Mesenteric fat pad (tissue), 1 donor: ENCODE measurements at regions not wholly inside any gene's neighbourhood (a gene's known extent, or its start where the extent isn't known, plus 50 kb on each side); places are given as distances from the start of the nearest gene placed in this dataset.
"Not testable (repeated sequence)": the region's sequence is repeated elsewhere in the genome, so short reads cannot be mapped to it uniquely, and the experiment has no call there.

Experiments used
- DNase-seq: peaks from one replicate; pipeline ENCODE4 v3.0.0-alpha.2; 2020; ENCODE audit warnings: low spot score
- donor health status: DM: yes; HTN: yes; CAD: no.

DNA sequence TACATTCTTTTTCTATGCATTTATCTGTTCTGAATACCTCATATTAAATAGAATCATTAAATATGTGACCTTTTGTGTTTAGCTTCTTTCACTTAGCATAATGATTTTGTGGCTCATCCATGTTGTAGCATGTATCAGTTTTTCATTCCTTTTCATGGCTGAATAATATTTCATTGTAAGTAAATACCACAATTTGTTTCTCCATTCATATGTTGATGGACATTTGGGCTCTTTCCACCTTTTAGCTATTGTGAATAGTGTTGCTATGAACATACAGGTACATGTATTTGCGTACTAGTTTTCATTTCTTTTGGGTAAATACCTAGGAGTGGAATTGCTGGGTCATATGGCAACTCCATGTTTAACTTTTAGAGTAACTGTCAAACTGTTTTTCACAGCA is 85.1 kb downstream of the GNL3L start:
- DNase-seq = no peak

GRCh38 chrX:54633641-54634040 is 103.6 kb downstream of the GNL3L start:
- no peak for DNase-seq

GRCh38 chrX:54639018-54639345 is 109.0 kb downstream of the GNL3L start:
- no peak for DNase-seq

- DNase-seq = peak; percentile 93
These were observed 109.5 kb downstream of the GNL3L start for GRCh38 chrX:54639346-54640102.

DNA sequence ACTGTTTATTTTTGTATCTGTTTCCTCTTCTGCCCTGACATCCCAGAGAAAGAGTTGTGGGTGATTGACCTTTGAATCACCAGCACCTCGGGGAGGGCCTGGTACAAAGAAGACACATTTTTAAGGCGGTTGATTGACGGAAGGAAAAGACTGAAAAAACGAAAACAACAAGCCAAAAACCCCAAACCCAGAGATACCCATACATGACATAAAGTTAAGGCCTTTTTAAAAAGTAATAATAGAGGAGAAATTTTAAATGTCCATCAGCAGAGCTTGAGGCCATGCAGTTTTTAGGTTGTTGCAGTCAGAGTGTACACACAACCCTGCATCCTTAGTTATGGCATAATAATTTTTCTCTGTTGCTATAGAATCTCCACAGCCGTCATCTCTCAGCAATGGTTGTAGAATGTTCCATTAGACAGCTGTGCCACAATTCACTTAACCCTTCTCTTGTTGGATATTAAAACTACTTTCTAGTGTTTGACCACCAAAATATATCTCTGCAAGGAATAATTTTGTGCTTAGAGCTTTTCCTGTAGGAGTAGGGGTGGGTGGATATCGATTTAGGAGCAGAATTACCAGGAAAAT is 110.2 kb downstream of the GNL3L start:
- no peak for DNase-seq

- DNase-seq = no peak
These were observed 110.7 kb downstream of the GNL3L start for GRCh38 chrX:54640736-54641135.

DNA sequence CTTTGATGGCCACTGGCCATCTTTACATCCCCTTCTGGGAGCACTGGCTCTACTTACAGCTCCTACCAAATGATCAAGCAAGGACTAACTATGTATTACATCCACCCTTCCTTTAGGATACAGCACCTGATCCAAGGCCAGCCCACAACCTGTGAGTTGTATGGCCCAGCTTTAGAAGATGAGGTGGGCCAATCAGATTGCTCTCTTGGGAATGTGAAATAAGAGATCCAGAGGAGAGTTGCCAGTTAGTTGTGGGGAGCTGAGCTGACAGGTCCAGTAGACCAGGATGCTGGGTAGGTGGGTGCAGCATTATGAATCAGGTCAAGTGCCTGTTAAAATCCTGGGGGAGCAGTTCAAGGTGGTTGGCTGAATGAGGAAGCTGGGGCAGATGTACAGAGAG is 111.5 kb downstream of the GNL3L start:
- DNase-seq = no peak

DNA sequence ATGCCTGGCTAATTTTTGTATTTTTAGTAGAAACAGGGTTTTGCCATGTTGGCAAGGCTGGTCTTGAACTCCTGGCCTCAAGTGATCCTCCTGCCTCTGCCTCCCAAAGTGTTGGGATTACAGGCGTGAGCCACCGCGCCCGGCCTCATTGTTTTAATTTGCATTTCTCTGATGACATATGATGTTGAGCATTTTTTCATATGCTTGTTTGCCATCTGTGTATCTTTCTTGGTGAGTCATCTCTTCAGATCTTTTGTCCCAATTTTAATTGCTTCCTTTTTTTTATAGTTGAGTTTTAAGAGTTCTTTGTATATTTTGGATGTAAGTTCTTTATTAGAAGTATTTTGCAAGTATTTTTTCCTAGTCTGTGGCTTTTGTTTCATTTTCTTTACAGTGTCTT is 117.6 kb downstream of the GNL3L start:
- DNase-seq = not testable (repeated sequence)

GRCh38 chrX:54659547-54659946 is 129.5 kb downstream of the GNL3L start:
- no peak for DNase-seq

- DNase-seq = no peak
These were observed 122.3 kb downstream of the ITIH6 start for GRCh38 chrX:54675762-54676161.

GRCh38 chrX:54695231-54695630 is 102.8 kb downstream of the ITIH6 start:
- DNase-seq = no peak

- DNase-seq = no peak
These were observed 102.1 kb downstream of the ITIH6 start for GRCh38 chrX:54695816-54696487.
